K562 (cell line): ENCODE measurements at regions not wholly inside any gene's neighbourhood (a gene's known extent, or its start where the extent isn't known, plus 50 kb on each side); places are given as distances from the start of the nearest gene placed in this dataset.

Experiments
- ATAC-seq: fragments of 200-7000 bp; cut with Tn5 transposase; 3 replicates; pipeline ENCODE4 v1.9.1; 2020; ENCODE audit warnings: moderate library complexity
- BruUV-seq: library from RNA; stranded (reverse); fragments of 400-500 nt; replicated peaks from 2 replicates; lab custom pipeline; 2021; lab: Mats Ljungman, UMichigan
- CTCF ChIA-PET: fragments of 300-600 bp; formaldehyde crosslinking; extraction: SDS; loops from one replicate; lab custom pipeline; 2021; ENCODE audit warnings: low intra/inter-chr PET ratio; lab: Yijun Ruan, JAX
- POLR2A ChIA-PET: fragments of 300-600, 350-650 bp; sonication (Branson Sonifier 250); formaldehyde crosslinking; extraction: SDS; loops from one replicate; lab custom pipeline; 2021; ENCODE audit warnings: antibody characterized with exemption, inconsistent platforms; lab: Yijun Ruan, JAX
- DNase-seq, 4 experiments: peaks; one replicate each; pipeline versions ENCODE4 v3.0.0 to v3.0.0-alpha.2; 2011 to 2018; ENCODE audit warnings: low spot score in 3 of 4, mixed read lengths in 3 of 4; ENCODE audit errors: extremely low read depth in 1 of 4
- FAIRE-seq: peaks from 2 replicates; lab custom pipeline; 2011; peaks lifted over from hg19 to GRCh38; lab: Jason Lieb, UNC
- H2AFZ ChIP-seq: 2 replicates; pipeline ENCODE4 v1.6.0; 2011; ENCODE audit warnings: low read depth, low read length, control low read depth, inconsistent platforms
- H3K27ac ChIP-seq: fragments of 200-600 bp; 3 replicates; pipeline ENCODE4 v1.8.0; 2011; ENCODE audit warnings: low read depth, mild to moderate bottlenecking, control low read depth, inconsistent platforms, low read length, moderate library complexity, mixed read lengths; ENCODE audit errors: extremely low read depth
- H3K27me3 ChIP-seq, 2 experiments: fragments of 300-600 bp in 1 of 2; 2 replicates in 1 of 2; 3 replicates in 1 of 2; pipeline versions ENCODE4 v1.6.0 to v1.8.0; 2011; ENCODE audit warnings: inconsistent platforms in 2 of 2, low read length in 2 of 2, mild to moderate bottlenecking in 1 of 2, mixed read lengths in 1 of 2, moderate library complexity in 1 of 2; ENCODE audit not compliant: control insufficient read depth in 2 of 2, insufficient read depth in 2 of 2
- H3K36me3 ChIP-seq: fragments of 300-600 bp; 3 replicates; pipeline ENCODE4 v1.8.0; 2011; ENCODE audit warnings: mild to moderate bottlenecking, low read length, inconsistent platforms; ENCODE audit not compliant: control insufficient read depth, insufficient read depth
- H3K4me1 ChIP-seq, 2 experiments: fragments of 200-600 bp in 1 of 2; replicated peaks in 1 of 2; 2 replicates in 1 of 2; 3 replicates in 1 of 2; pipeline versions ENCODE4 v1.5.1 to v1.8.0; 2011; ENCODE audit warnings: inconsistent platforms in 2 of 2, low read length in 2 of 2, mild to moderate bottlenecking in 1 of 2, mixed read lengths in 1 of 2, moderate library complexity in 1 of 2; ENCODE audit not compliant: control insufficient read depth in 2 of 2, insufficient read depth in 2 of 2
- H3K4me2 ChIP-seq: 2 replicates; pipeline ENCODE4 v1.6.1; 2011; ENCODE audit warnings: low read length, control low read depth, inconsistent platforms, mixed read lengths; ENCODE audit not compliant: insufficient read depth
- H3K4me3 ChIP-seq: fragments of 200-600 bp; sonication (generic), shearing (Covaris generic); 2 replicates; pipeline ENCODE4 v1.5.1; 2016; ENCODE audit warnings: control low read depth, inconsistent platforms
- H3K79me2 ChIP-seq: fragments of 200-600 bp; 3 replicates; pipeline ENCODE4 v1.8.0; 2011; ENCODE audit warnings: low read length, inconsistent platforms; ENCODE audit not compliant: control insufficient read depth, insufficient read depth
- H3K9ac ChIP-seq, 2 experiments: 2 replicates each; pipeline versions ENCODE4 v1.6.0 to v1.6.1; 2011; ENCODE audit warnings: low read depth in 2 of 2, low read length in 2 of 2, control low read depth in 1 of 2, inconsistent platforms in 1 of 2, mild to moderate bottlenecking in 1 of 2, mixed read lengths in 1 of 2; ENCODE audit not compliant: insufficient read depth in 1 of 2
- H3K9me1 ChIP-seq: one replicate; pipeline ENCODE4 v1.6.0; 2011; ENCODE audit warnings: inconsistent platforms, mild to moderate bottlenecking, low read length, moderate library complexity; ENCODE audit not compliant: control insufficient read depth, insufficient read depth
- H3K9me3 ChIP-seq: replicated peaks from 2 replicates; pipeline ENCODE4 v1.5.1; 2011; ENCODE audit warnings: low read depth, low read length, inconsistent platforms; ENCODE audit not compliant: control insufficient read depth, insufficient read depth
- H4K20me1 ChIP-seq: replicated peaks from 2 replicates; pipeline ENCODE4 v1.6.1; 2011; ENCODE audit warnings: low read length, inconsistent platforms, mixed read lengths; ENCODE audit not compliant: control insufficient read depth, insufficient read depth
- BRF1 ChIP-seq: IDR thresholded peaks from 3 replicates; pipeline ENCODE4 v1.6.1; 2011; ENCODE audit warnings: borderline replicate concordance, mild to moderate bottlenecking; ENCODE audit not compliant: insufficient read length; ENCODE audit errors: extremely low read depth
- CBX2 ChIP-seq: fragments of 200-600 bp; sonication (generic); IDR thresholded peaks from one replicate; pipeline ENCODE4 v1.6.1; 2012; ENCODE audit warnings: mild to moderate bottlenecking, low read length, inconsistent platforms; ENCODE audit not compliant: insufficient read depth, poor library complexity, severe bottlenecking
- CCAR2 ChIP-seq: fragments of 200-400 bp; formaldehyde crosslinking; IDR thresholded peaks from 2 replicates; pipeline ENCODE4 v1.6.1; 2017; ENCODE audit warnings: mild to moderate bottlenecking, low read depth, low read length
- CEBPB ChIP-seq: fragments of 450-650 bp; IDR thresholded peaks from 2 replicates; pipeline ENCODE4 v1.6.1; 2016; ENCODE audit warnings: missing genetic modification characterization, missing compliant biosample characterization
- MCM2 ChIP-seq: fragments of 450-650 bp; IDR thresholded peaks from 2 replicates; pipeline ENCODE4 v1.6.1; 2017; ENCODE audit warnings: low read depth, mild to moderate bottlenecking
- NCOA2 ChIP-seq, 2 experiments: fragments of 450-650 bp; IDR thresholded peaks; 2 replicates each; pipeline ENCODE4 v1.6.1; 2018; ENCODE audit warnings: mild to moderate bottlenecking in 2 of 2, moderate library complexity in 1 of 2; ENCODE audit not compliant: partially characterized antibody in 2 of 2
- SMARCC2 ChIP-seq: fragments of 450-650 bp; IDR thresholded peaks from 2 replicates; pipeline ENCODE4 v1.6.1; 2017; ENCODE audit warnings: antibody characterized with exemption, moderate library complexity, mild to moderate bottlenecking, low read depth
- ZNF146 ChIP-seq: IDR thresholded peaks from one replicate; pipeline ENCODE4 v1.6.1; 2018; ENCODE audit warnings: missing compliant biosample characterization; ENCODE audit not compliant: unreplicated experiment
- ZNF239 ChIP-seq: fragments of 250-450 bp; sonication (Bioruptor Pico); IDR thresholded peaks from 2 replicates; pipeline ENCODE4 v1.4.0; 2020; ENCODE audit warnings: mild to moderate bottlenecking
- WGBS: fragments of 100-300 bp; shearing (Covaris generic); methylation state at CpG from one replicate; pipeline ENCODE4 v1.1.6; 2016; ENCODE audit warnings: low coverage, mixed read lengths; ENCODE audit not compliant: insufficient coverage; ENCODE audit errors: missing lambda C conversion rate; 5-methylcytosine and 5-hydroxymethylcytosine counted together
- in situ Hi-C: fragments of 300-500 bp; cut with MboI; formaldehyde crosslinking; loops from 4 replicates; pipeline ENCODE4 v1.15.0; 2018; ENCODE audit warnings: inconsistent platforms, mixed read lengths
- intact Hi-C: fragments of 100-400 bp; cut with micrococcal nuclease; formaldehyde crosslinking; loops from 2 replicates; pipeline ENCODE4 v1.14.2; 2022

GRCh38 chr18:45458033-45458432 is 157.2 kb upstream of the SLC14A2 start:
- no peak overlapping the region for H3K9ac ChIP-seq
- intact Hi-C loops = no loop called here
- no peaks in the 10 kb centered on the region for H3K79me2 ChIP-seq
- no peak overlapping the region for H2AFZ ChIP-seq
- no peak overlapping the region for H3K4me2 ChIP-seq
- H4K20me1 ChIP-seq = no peaks in the 10 kb centered on the region
- ATAC-seq = no peak
- CTCF ChIA-PET = no interaction called here
- no peaks in the 10 kb centered on the region for H3K27me3 ChIP-seq
- in situ Hi-C loops = no loop called here
- WGBS = 0% methylated on average over 1 of the region's 1 CpG
- no TSS peak for BruUV-seq
- no peak for FAIRE-seq
- H3K9me3 ChIP-seq = no peaks in the 10 kb centered on the region
- POLR2A ChIA-PET = no interaction called here
- DNase-seq = no peak
- no peaks in the 10 kb centered on the region for H3K36me3 ChIP-seq
- TF ChIP-seq SMARCC2 (no peak), ZNF146 (CRISPR knock-in tag) (no peak), MCM2 (no peak), ZNF239 (CRISPR knock-in tag) (no peak), CCAR2 (no peak), CEBPB (no peak), BRF1 (no peak), CBX2 (no peak), NCOA2 (IDR thresholded peaks at IDR 0.05; ENCODE audit: partially characterized antibody in 2 of 2) (no peak)
- H3K4me3 ChIP-seq = no peak overlapping the region
- H3K4me1 ChIP-seq = no peaks in the 10 kb centered on the region
- H3K27ac ChIP-seq = no peak overlapping the region
- no peaks in the 10 kb centered on the region for H3K9me1 ChIP-seq
